ENCODE measurements at regions not wholly inside any gene's neighbourhood (a gene's known extent, or its start where the extent isn't known, plus 50 kb on each side); places are given as distances from the start of the nearest gene placed in this dataset.

- no peak for TF ChIP-seq CTCF (IDR thresholded peaks at IDR 0.05; ENCODE audit: insufficient read depth, low read length, poor library complexity, severe bottlenecking)
- no peak for TF ChIP-seq EZH2phosphoT487 (conservative IDR thresholded peaks at IDR 0.05; ENCODE audit: low read length)
These were observed 1509.7 kb upstream of the LRRTM3 start for GRCh38 chr10:65416094-65416493.
